ENCODE measurements at regions not wholly inside any gene's neighbourhood (a gene's known extent, or its start where the extent isn't known, plus 50 kb on each side); places are given as distances from the start of the nearest gene placed in this dataset.

DNA sequence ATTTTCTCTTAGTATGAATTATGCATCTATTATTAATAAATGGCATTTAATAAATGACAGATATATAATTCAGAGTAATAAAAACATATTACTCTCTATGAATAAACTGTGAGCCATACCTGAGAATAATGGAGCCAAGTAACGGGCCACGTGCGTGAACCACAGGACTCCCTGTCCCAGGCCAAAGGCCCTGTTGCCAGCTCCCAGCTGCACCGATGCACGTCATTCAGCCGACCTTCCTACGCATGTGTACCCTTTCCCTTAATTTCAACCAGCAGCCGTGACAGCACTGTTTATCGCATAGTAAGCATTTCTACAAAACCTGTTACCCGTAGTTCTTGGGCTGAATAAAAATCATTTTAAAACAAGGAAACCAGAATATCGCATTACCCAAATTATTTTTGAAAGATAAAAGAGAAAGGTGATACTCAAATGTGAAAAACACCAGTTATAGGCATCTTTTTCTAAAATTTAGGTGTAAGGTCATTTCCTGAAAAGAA is 827.2 kb upstream of the FRG1 start:
- TF ChIP-seq POLR2AphosphoS5 (IDR thresholded peaks at IDR 0.05) (no peak), POLR2A (IDR thresholded peaks at IDR 0.05) (no peak), EP300 (IDR thresholded peaks at IDR 0.05) (no peak)
- TF ChIP-seq, protein P1, sequence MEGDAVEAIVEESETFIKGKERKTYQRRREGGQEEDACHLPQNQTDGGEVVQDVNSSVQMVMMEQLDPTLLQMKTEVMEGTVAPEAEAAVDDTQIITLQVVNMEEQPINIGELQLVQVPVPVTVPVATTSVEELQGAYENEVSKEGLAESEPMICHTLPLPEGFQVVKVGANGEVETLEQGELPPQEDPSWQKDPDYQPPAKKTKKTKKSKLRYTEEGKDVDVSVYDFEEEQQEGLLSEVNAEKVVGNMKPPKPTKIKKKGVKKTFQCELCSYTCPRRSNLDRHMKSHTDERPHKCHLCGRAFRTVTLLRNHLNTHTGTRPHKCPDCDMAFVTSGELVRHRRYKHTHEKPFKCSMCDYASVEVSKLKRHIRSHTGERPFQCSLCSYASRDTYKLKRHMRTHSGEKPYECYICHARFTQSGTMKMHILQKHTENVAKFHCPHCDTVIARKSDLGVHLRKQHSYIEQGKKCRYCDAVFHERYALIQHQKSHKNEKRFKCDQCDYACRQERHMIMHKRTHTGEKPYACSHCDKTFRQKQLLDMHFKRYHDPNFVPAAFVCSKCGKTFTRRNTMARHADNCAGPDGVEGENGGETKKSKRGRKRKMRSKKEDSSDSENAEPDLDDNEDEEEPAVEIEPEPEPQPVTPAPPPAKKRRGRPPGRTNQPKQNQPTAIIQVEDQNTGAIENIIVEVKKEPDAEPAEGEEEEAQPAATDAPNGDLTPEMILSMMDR (IDR thresholded peaks at IDR 0.05), result no peak

All from gastroesophageal sphincter (tissue), 3 donors.